ENCODE measurements at regions not wholly inside any gene's neighbourhood (a gene's known extent, or its start where the extent isn't known, plus 50 kb on each side); places are given as distances from the start of the nearest gene placed in this dataset.

- no peak overlapping the region for H3K4me3 ChIP-seq (ENCODE audit: low read length)
- H3K9me2 ChIP-seq (ENCODE audit: insufficient read depth, low read length) = no peaks in the 10 kb centered on the region
- no peak overlapping the region for H2AFZ ChIP-seq (ENCODE audit: low read depth, low read length)
- TF ChIP-seq MXI1 (conservative IDR thresholded peaks at IDR 0.05; ENCODE audit: poor library complexity, severe bottlenecking) (no peak), REST (IDR thresholded peaks at IDR 0.05; ENCODE audit: borderline replicate concordance) (no peak), POLR2AphosphoS5 (IDR thresholded peaks at IDR 0.05) (no peak), TAF1 (IDR thresholded peaks at IDR 0.05; ENCODE audit: low read depth) (no peak), EZH2 (IDR thresholded peaks at IDR 0.05; ENCODE audit: borderline replicate concordance, insufficient read depth, low read length, poor library complexity, severe bottlenecking) (no peak), CTCF (IDR thresholded peaks at IDR 0.05; ENCODE audit: poor library complexity, severe bottlenecking) (no peak), EP300 (conservative IDR thresholded peaks at IDR 0.05; ENCODE audit: poor library complexity, severe bottlenecking) (no peak), SMC3 (conservative IDR thresholded peaks at IDR 0.05; ENCODE audit: poor library complexity) (no peak), RAD21 (conservative IDR thresholded peaks at IDR 0.05) (no peak)
- H3F3A ChIP-seq (ENCODE audit: insufficient read depth, low read length, poor library complexity, severe bottlenecking) = no peaks in the 10 kb centered on the region
- no peaks in the 10 kb centered on the region for H4K20me1 ChIP-seq (ENCODE audit: insufficient read depth)
- no peak overlapping the region for H3K27ac ChIP-seq (ENCODE audit: low read length)
- no peak overlapping the region for H3K4me2 ChIP-seq (ENCODE audit: low read length)
- no peaks in the 10 kb centered on the region for H3K36me3 ChIP-seq (ENCODE audit: insufficient read depth, low read length)
- H3K9me3 ChIP-seq (ENCODE audit: low read length) = no peaks in the 10 kb centered on the region
- no peak overlapping the region for H3K9ac ChIP-seq (ENCODE audit: low read length)
- no peaks in the 10 kb centered on the region for H3K27me3 ChIP-seq (ENCODE audit: insufficient read depth, low read depth, low read length)
- H3K79me2 ChIP-seq (replicated peaks; ENCODE audit: insufficient read depth, low read length) = no peaks in the 10 kb centered on the region
These were observed 53.4 kb upstream of the SNRPN start for GRCh38 chr15:24901409-24901808.

Measured in neural cell (in vitro differentiated cells).